HCT116 (cell line): ENCODE measurements at regions not wholly inside any gene's neighbourhood (a gene's known extent, or its start where the extent isn't known, plus 50 kb on each side); places are given as distances from the start of the nearest gene placed in this dataset.

Experiments
- CEBPB ChIP-seq: IDR thresholded peaks from 2 replicates; pipeline ENCODE4 v1.6.1; 2012; ENCODE audit warnings: low read depth
- POLR2A ChIP-seq: IDR thresholded peaks from 2 replicates; pipeline ENCODE4 v1.7.0; 2011; ENCODE audit warnings: borderline replicate concordance; ENCODE audit not compliant: insufficient read depth, insufficient read length; ENCODE audit errors: extremely low read depth
- SP1 ChIP-seq: IDR thresholded peaks from 2 replicates; pipeline ENCODE4 v1.6.1; 2012; ENCODE audit warnings: low read depth
- TF ChIP-seq, protein P1 (sequence below): IDR thresholded peaks from 2 replicates; pipeline ENCODE4 v1.6.1; 2012
- TF ChIP-seq, protein P2 (sequence below): IDR thresholded peaks from 2 replicates; pipeline ENCODE4 v1.6.1; 2012; ENCODE audit warnings: low read depth
- TF ChIP-seq, protein P3 (sequence below): IDR thresholded peaks from 2 replicates; pipeline ENCODE4 v1.6.1; 2012
- TF ChIP-seq, protein P4 (sequence below), 3 experiments: fragments of 200-600 bp in 1 of 3; sonication (generic) in 1 of 3; IDR thresholded peaks in 2 of 3; conservative IDR thresholded peaks in 1 of 3; 2 replicates each; pipeline ENCODE4 v1.5.1; 2012 to 2017; ENCODE audit warnings: low read depth in 2 of 3, low read length in 2 of 3, antibody characterized with exemption in 1 of 3, borderline replicate concordance in 1 of 3, control low read depth in 1 of 3, mild to moderate bottlenecking in 1 of 3, mixed read lengths in 1 of 3, mixed run types in 1 of 3, moderate library complexity in 1 of 3; ENCODE audit not compliant: insufficient read depth in 1 of 3

DNA sequence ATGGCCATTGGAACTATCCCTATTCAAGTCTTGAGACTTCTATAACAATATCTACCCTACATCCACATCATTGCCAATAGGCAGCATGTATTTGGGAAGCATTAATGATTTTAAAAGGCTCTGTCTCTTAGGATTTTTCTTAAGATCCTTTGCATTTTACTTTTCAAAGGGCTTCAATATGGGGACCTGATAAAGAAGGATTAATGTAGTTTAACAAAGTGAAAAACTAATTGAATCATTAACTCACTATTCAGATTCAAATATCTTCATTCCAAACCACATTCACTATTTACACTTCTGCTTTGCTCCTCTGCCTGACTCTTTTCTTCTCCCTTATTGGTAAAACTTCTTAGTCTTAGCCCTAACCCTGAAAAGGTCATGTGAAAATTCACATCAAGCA is 333.0 kb downstream of the EPHA7 start:
- TF ChIP-seq, protein P1, sequence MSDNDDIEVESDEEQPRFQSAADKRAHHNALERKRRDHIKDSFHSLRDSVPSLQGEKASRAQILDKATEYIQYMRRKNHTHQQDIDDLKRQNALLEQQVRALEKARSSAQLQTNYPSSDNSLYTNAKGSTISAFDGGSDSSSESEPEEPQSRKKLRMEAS = no peak
- no peak for TF ChIP-seq SP1
- TF ChIP-seq CEBPB = no peak
- no peak for TF ChIP-seq POLR2A
- TF ChIP-seq, protein P2, sequence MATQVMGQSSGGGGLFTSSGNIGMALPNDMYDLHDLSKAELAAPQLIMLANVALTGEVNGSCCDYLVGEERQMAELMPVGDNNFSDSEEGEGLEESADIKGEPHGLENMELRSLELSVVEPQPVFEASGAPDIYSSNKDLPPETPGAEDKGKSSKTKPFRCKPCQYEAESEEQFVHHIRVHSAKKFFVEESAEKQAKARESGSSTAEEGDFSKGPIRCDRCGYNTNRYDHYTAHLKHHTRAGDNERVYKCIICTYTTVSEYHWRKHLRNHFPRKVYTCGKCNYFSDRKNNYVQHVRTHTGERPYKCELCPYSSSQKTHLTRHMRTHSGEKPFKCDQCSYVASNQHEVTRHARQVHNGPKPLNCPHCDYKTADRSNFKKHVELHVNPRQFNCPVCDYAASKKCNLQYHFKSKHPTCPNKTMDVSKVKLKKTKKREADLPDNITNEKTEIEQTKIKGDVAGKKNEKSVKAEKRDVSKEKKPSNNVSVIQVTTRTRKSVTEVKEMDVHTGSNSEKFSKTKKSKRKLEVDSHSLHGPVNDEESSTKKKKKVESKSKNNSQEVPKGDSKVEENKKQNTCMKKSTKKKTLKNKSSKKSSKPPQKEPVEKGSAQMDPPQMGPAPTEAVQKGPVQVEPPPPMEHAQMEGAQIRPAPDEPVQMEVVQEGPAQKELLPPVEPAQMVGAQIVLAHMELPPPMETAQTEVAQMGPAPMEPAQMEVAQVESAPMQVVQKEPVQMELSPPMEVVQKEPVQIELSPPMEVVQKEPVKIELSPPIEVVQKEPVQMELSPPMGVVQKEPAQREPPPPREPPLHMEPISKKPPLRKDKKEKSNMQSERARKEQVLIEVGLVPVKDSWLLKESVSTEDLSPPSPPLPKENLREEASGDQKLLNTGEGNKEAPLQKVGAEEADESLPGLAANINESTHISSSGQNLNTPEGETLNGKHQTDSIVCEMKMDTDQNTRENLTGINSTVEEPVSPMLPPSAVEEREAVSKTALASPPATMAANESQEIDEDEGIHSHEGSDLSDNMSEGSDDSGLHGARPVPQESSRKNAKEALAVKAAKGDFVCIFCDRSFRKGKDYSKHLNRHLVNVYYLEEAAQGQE = no peak
- TF ChIP-seq, protein P3, sequence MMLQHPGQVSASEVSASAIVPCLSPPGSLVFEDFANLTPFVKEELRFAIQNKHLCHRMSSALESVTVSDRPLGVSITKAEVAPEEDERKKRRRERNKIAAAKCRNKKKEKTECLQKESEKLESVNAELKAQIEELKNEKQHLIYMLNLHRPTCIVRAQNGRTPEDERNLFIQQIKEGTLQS = no peak
- TF ChIP-seq, protein P4, sequence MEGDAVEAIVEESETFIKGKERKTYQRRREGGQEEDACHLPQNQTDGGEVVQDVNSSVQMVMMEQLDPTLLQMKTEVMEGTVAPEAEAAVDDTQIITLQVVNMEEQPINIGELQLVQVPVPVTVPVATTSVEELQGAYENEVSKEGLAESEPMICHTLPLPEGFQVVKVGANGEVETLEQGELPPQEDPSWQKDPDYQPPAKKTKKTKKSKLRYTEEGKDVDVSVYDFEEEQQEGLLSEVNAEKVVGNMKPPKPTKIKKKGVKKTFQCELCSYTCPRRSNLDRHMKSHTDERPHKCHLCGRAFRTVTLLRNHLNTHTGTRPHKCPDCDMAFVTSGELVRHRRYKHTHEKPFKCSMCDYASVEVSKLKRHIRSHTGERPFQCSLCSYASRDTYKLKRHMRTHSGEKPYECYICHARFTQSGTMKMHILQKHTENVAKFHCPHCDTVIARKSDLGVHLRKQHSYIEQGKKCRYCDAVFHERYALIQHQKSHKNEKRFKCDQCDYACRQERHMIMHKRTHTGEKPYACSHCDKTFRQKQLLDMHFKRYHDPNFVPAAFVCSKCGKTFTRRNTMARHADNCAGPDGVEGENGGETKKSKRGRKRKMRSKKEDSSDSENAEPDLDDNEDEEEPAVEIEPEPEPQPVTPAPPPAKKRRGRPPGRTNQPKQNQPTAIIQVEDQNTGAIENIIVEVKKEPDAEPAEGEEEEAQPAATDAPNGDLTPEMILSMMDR (IDR thresholded peaks at IDR 0.05 in 2 of 3, conservative IDR thresholded peaks at IDR 0.05 in 1 of 3; ENCODE audit: borderline replicate concordance in 1 of 3, insufficient read depth in 1 of 3, low read depth in 2 of 3, low read length in 2 of 3) = no peak
